H1 (cell line): ENCODE measurements at regions not wholly inside any gene's neighbourhood (a gene's known extent, or its start where the extent isn't known, plus 50 kb on each side); places are given as distances from the start of the nearest gene placed in this dataset.

Experiments used
- CTCF ChIA-PET: fragments of 300-600 bp; sonication (Branson Sonifier 250); formaldehyde crosslinking; loops from one replicate; lab custom pipeline; 2021; ENCODE audit not compliant: partially characterized antibody; lab: Charles Lee
- POLR2A ChIA-PET: fragments of 300-600 bp; sonication (Branson Sonifier 250); formaldehyde crosslinking; loops from one replicate; lab custom pipeline; 2021; ENCODE audit warnings: inconsistent platforms; ENCODE audit not compliant: partially characterized antibody; lab: Charles Lee
- DNase-seq, 2 experiments: peaks; one replicate each; pipeline versions ENCODE4 v3.0.0 to v3.0.0-alpha.2; 2010 to 2022; ENCODE audit warnings: low spot score in 2 of 2, low read depth in 1 of 2, mixed read lengths in 1 of 2
- FAIRE-seq: peaks from 2 replicates; lab custom pipeline; 2011; peaks lifted over from hg19 to GRCh38; lab: Jason Lieb, UNC
- H2AFZ ChIP-seq: 2 replicates; pipeline ENCODE4 v1.8.1; 2012; ENCODE audit warnings: low read length, inconsistent platforms
- H2AK5ac ChIP-seq: 2 replicates; pipeline ENCODE4 v1.6.1; 2013; ENCODE audit warnings: low read depth, low read length
- H2BK120ac ChIP-seq: replicated peaks from 2 replicates; pipeline ENCODE3; 2013; ENCODE audit warnings: low read depth, low read length, inconsistent platforms
- H2BK12ac ChIP-seq: 2 replicates; pipeline ENCODE4 v1.6.1; 2013; ENCODE audit warnings: low read depth, low read length
- H2BK15ac ChIP-seq: 2 replicates; pipeline ENCODE4 v1.6.1; 2013; ENCODE audit warnings: low read length
- H2BK20ac ChIP-seq: 2 replicates; pipeline ENCODE4 v1.6.1; 2013; ENCODE audit warnings: low read length
- H2BK5ac ChIP-seq: 2 replicates; pipeline ENCODE4 v1.6.1; 2013; ENCODE audit warnings: low read depth, low read length
- H3K14ac ChIP-seq: 2 replicates; pipeline ENCODE4 v1.6.1; 2013; ENCODE audit warnings: inconsistent platforms; ENCODE audit not compliant: insufficient read length
- H3K18ac ChIP-seq: 2 replicates; pipeline ENCODE4 v1.6.1; 2013; ENCODE audit warnings: low read length; ENCODE audit errors: extremely low read depth
- H3K23ac ChIP-seq: 2 replicates; pipeline ENCODE4 v1.6.1; 2013; ENCODE audit warnings: inconsistent platforms; ENCODE audit not compliant: insufficient read length
- H3K23me2 ChIP-seq: 2 replicates; pipeline ENCODE4 v1.6.1; 2013; ENCODE audit warnings: low read depth, low read length
- H3K27ac ChIP-seq: 2 replicates; pipeline ENCODE4 v1.6.1; 2011; ENCODE audit warnings: low read depth, low read length, inconsistent platforms
- H3K27me3 ChIP-seq, 4 experiments: replicated peaks in 1 of 4; 1 replicate in 1 of 4; 2 replicates in 3 of 4; pipeline versions ENCODE4 v1.6.1 to v1.8.1; 2011 to 2013; ENCODE audit warnings: low read length in 3 of 4, mild to moderate bottlenecking in 3 of 4, inconsistent platforms in 2 of 4, mixed read lengths in 2 of 4, moderate library complexity in 1 of 4; ENCODE audit not compliant: control insufficient read depth in 3 of 4, insufficient read depth in 3 of 4; ENCODE audit errors: extremely low read depth in 1 of 4
- H3K36me3 ChIP-seq, 4 experiments: 2 replicates each; pipeline versions ENCODE4 v1.6.1 to v1.8.1; 2011 to 2013; ENCODE audit warnings: mild to moderate bottlenecking in 4 of 4, low read length in 3 of 4, moderate library complexity in 2 of 4, control low read depth in 1 of 4, inconsistent platforms in 1 of 4; ENCODE audit not compliant: insufficient read depth in 4 of 4, control insufficient read depth in 2 of 4
- H3K4ac ChIP-seq: replicated peaks from 2 replicates; pipeline ENCODE3; 2013; ENCODE audit warnings: low read length, low read depth, mixed read lengths, inconsistent platforms; ENCODE audit not compliant: insufficient read length
- H3K4me1 ChIP-seq, 4 experiments: replicated peaks in 1 of 4; 1 replicate in 1 of 4; 2 replicates in 3 of 4; pipeline versions ENCODE4 v1.6.1 to v1.8.1; 2011 to 2013; ENCODE audit warnings: low read length in 3 of 4, inconsistent platforms in 2 of 4, mixed read lengths in 1 of 4; ENCODE audit not compliant: insufficient read depth in 4 of 4, control insufficient read depth in 3 of 4
- H3K4me2 ChIP-seq, 2 experiments: 2 replicates each; pipeline versions ENCODE4 v1.6.1 to v1.8.1; 2011 to 2013; ENCODE audit warnings: low read depth in 2 of 2, low read length in 2 of 2, control low read depth in 1 of 2, inconsistent platforms in 1 of 2, mild to moderate bottlenecking in 1 of 2; ENCODE audit not compliant: insufficient read depth in 1 of 2
- H3K4me3 ChIP-seq, 4 experiments: fragments of 200-600, 300-600 bp in 1 of 4; sonication (generic), shearing (Covaris generic), sonication (Bioruptor Twin) in 1 of 4; 2 replicates each; pipeline versions ENCODE4 v1.5.1 to v1.8.1; 2011 to 2016; ENCODE audit warnings: low read length in 4 of 4, low read depth in 3 of 4, control low read depth in 2 of 4, inconsistent platforms in 2 of 4, mild to moderate bottlenecking in 2 of 4, mixed read lengths in 1 of 4, moderate library complexity in 1 of 4; ENCODE audit not compliant: insufficient read depth in 2 of 4; ENCODE audit errors: extremely low read depth in 1 of 4
- H3K56ac ChIP-seq: replicated peaks from 2 replicates; pipeline ENCODE3; 2013; ENCODE audit warnings: low read depth, mild to moderate bottlenecking, mixed read lengths, low read length, inconsistent platforms; ENCODE audit not compliant: insufficient read length
- H3K79me1 ChIP-seq: 2 replicates; pipeline ENCODE4 v1.6.1; 2013; ENCODE audit warnings: low read depth, low read length, control low read depth
- H3K79me2 ChIP-seq, 2 experiments: 2 replicates each; pipeline versions ENCODE4 v1.6.1 to v1.8.1; 2012 to 2013; ENCODE audit warnings: low read length in 2 of 2, mild to moderate bottlenecking in 2 of 2, inconsistent platforms in 1 of 2; ENCODE audit not compliant: insufficient read depth in 2 of 2, control insufficient read depth in 1 of 2
- H3K9ac ChIP-seq, 4 experiments: replicated peaks in 1 of 4; 1 replicate in 1 of 4; 2 replicates in 3 of 4; pipeline versions ENCODE4 v1.6.1 to v1.8.1; 2011 to 2013; ENCODE audit warnings: low read depth in 3 of 4, low read length in 3 of 4, control low read depth in 2 of 4, mild to moderate bottlenecking in 2 of 4, moderate library complexity in 2 of 4, inconsistent platforms in 1 of 4; ENCODE audit errors: extremely low read depth in 1 of 4
- H3K9me3 ChIP-seq, 2 experiments: 2 replicates each; pipeline versions ENCODE4 v1.6.1 to v1.8.1; 2012 to 2013; ENCODE audit warnings: mild to moderate bottlenecking in 2 of 2, moderate library complexity in 2 of 2, control low read depth in 1 of 2, inconsistent platforms in 1 of 2, low read depth in 1 of 2, low read length in 1 of 2, mixed read lengths in 1 of 2; ENCODE audit not compliant: insufficient read depth in 2 of 2
- H4K20me1 ChIP-seq, 2 experiments: replicated peaks in 1 of 2; 2 replicates each; pipeline versions ENCODE3 to v1.8.1; 2011 to 2013; ENCODE audit warnings: inconsistent platforms in 2 of 2, low read length in 2 of 2, mild to moderate bottlenecking in 1 of 2; ENCODE audit not compliant: insufficient read depth in 2 of 2, control insufficient read depth in 1 of 2
- H4K5ac ChIP-seq: 2 replicates; pipeline ENCODE4 v1.6.1; 2013; ENCODE audit warnings: low read length, low read depth, mixed read lengths, inconsistent platforms; ENCODE audit not compliant: insufficient read length
- H4K8ac ChIP-seq: 2 replicates; pipeline ENCODE4 v1.8.0; 2013; ENCODE audit warnings: mild to moderate bottlenecking, moderate library complexity, low read length, inconsistent platforms; ENCODE audit not compliant: insufficient read depth; ENCODE audit errors: extremely low read depth
- H4K91ac ChIP-seq: replicated peaks from 2 replicates; pipeline ENCODE3; 2013; ENCODE audit warnings: low read length, mixed read lengths, inconsistent platforms; ENCODE audit not compliant: insufficient read length
- ATF3 ChIP-seq: IDR thresholded peaks from 2 replicates; pipeline ENCODE4 v1.6.1; 2011; ENCODE audit warnings: low read depth, mild to moderate bottlenecking, low read length; ENCODE audit not compliant: insufficient read depth
- GTF2F1 ChIP-seq: IDR thresholded peaks from 2 replicates; pipeline ENCODE4 v1.6.1; 2012; ENCODE audit warnings: low read depth, low read length, improper control_type of control experiment, borderline replicate concordance
- JUND ChIP-seq: IDR thresholded peaks from 2 replicates; pipeline ENCODE4 v1.6.1; 2011; ENCODE audit warnings: mild to moderate bottlenecking, improper control_type of control experiment, low read length
- KDM1A ChIP-seq: fragments of 200-600, 300-600 bp; sonication (generic); IDR thresholded peaks from 2 replicates; pipeline ENCODE4 v1.7.1; 2016; ENCODE audit warnings: mild to moderate bottlenecking, low read length, borderline replicate concordance
- TBP ChIP-seq: IDR thresholded peaks from 2 replicates; pipeline ENCODE4 v1.6.1; 2011; ENCODE audit warnings: low read depth, low read length, improper control_type of control experiment
- WGBS, 2 experiments: shearing (Covaris generic) in 1 of 2; methylation state at CpG; one replicate each; pipeline versions ENCODE4 v1.1.6 to v1.1.7; 2013 to 2015; ENCODE audit warnings: low lambda C conversion rate in 2 of 2, mixed read lengths in 2 of 2, inconsistent platforms in 1 of 2, low coverage in 1 of 2, missing lambda C conversion rate in 1 of 2; ENCODE audit not compliant: insufficient replicate concordance in 2 of 2, insufficient coverage in 1 of 2, insufficient read length in 1 of 2; ENCODE audit errors: extremely low coverage in 1 of 2, missing lambda C conversion rate in 1 of 2; 5-methylcytosine and 5-hydroxymethylcytosine counted together

GRCh38 chr1:229111703-229112319, 159.1 kb upstream of the RAB4A start:
- H4K8ac ChIP-seq, result no peak overlapping the region
- no peak overlapping the region for H2AK5ac ChIP-seq
- H2BK20ac ChIP-seq, result no peak overlapping the region
- no peak overlapping the region for H3K4me2 ChIP-seq
- H3K27me3 ChIP-seq, result peaks cover 0 to 9% (median 2%) of the 10 kb centered on the region in 4 experiments; a peak in 4 of 7 replicates
- DNase-seq (no peak), FAIRE-seq (no peak)
- no peak overlapping the region for H3K14ac ChIP-seq
- peaks cover 2% of the 10 kb centered on the region in 2 experiments for H4K20me1 ChIP-seq
- WGBS, 2 experiments, result 82% methylated on average over 6 of the region's 6 CpGs; no CpG with 5 or more reads in 1 of the 2 experiments
- no peaks in the 10 kb centered on the region for H3K23me2 ChIP-seq
- H3K79me2 ChIP-seq, result no peaks in the 10 kb centered on the region
- H3K4me3 ChIP-seq, result no peak overlapping the region
- no peak overlapping the region for H3K23ac ChIP-seq
- H3K56ac ChIP-seq, result no peak overlapping the region
- no peak overlapping the region for H3K27ac ChIP-seq
- POLR2A ChIA-PET, result no interaction called here
- no peak overlapping the region for H2BK5ac ChIP-seq
- H3K18ac ChIP-seq, result no peak overlapping the region
- no peaks in the 10 kb centered on the region for H3K9me3 ChIP-seq
- no peak overlapping the region for H4K91ac ChIP-seq
- no peak overlapping the region for H3K9ac ChIP-seq
- H3K4ac ChIP-seq, result no peak overlapping the region
- no peaks in the 10 kb centered on the region for H3K36me3 ChIP-seq
- H2AFZ ChIP-seq, result no peak overlapping the region
- no peak overlapping the region; the same call in 1 of the 2 replicates for H2BK15ac ChIP-seq
- H2BK12ac ChIP-seq, result no peak overlapping the region
- H4K5ac ChIP-seq, result no peak overlapping the region
- no peak overlapping the region for H2BK120ac ChIP-seq
- peaks cover 4 to 12% (median 6%) of the 10 kb centered on the region in 4 experiments for H3K4me1 ChIP-seq
- H3K79me1 ChIP-seq, result no peaks in the 10 kb centered on the region
- TF ChIP-seq KDM1A, result no peak
- no peak for TF ChIP-seq ATF3
- no peak for TF ChIP-seq TBP
- TF ChIP-seq JUND, result no peak
- TF ChIP-seq GTF2F1, result no peak
- CTCF ChIA-PET, result interaction anchor here (0.7 to 0.8 kb wide), 2 partner anchors 49 to 116 kb away, joined by 3 read pairs; no protein-coding TSS in a partner anchor
